SIG-M5 treated with dmso at 0.1 percent for 504 hours (cell line): ENCODE measurements at regions not wholly inside any gene's neighbourhood (a gene's known extent, or its start where the extent isn't known, plus 50 kb on each side); places are given as distances from the start of the nearest gene placed in this dataset.

ENCODE experiments used
- DNase-seq: peaks from one replicate; lab custom pipeline; 2025; ENCODE audit not compliant: unreplicated experiment; lab: John Stamatoyannopoulos, UW

- no peak for DNase-seq
Measured at GRCh38 chr4:12881945-12882584, 602.1 kb downstream of the RAB28 start.

GRCh38 chr4:12880844-12881243 is 603.3 kb downstream of the RAB28 start:
- no peak for DNase-seq

- no peak for DNase-seq
Measured at GRCh38 chr4:12879496-12879895, 604.6 kb downstream of the RAB28 start.

- DNase-seq, result no peak
Measured at GRCh38 chr4:12875640-12876243, 608.4 kb downstream of the RAB28 start.

GRCh38 chr4:12873351-12873750 is 610.8 kb downstream of the RAB28 start:
- no peak for DNase-seq

GRCh38 chr4:12861422-12861821 is 622.7 kb downstream of the RAB28 start:
- DNase-seq, result no peak

GRCh38 chr4:12852338-12853307 is 631.5 kb downstream of the RAB28 start:
- peak; percentile 42 for DNase-seq

GRCh38 chr4:12846368-12846767 is 637.8 kb downstream of the RAB28 start:
- no peak for DNase-seq

- no peak for DNase-seq
Measured at GRCh38 chr4:12844141-12844540, 640.0 kb downstream of the RAB28 start.

- DNase-seq, result no peak
Measured at GRCh38 chr4:12827966-12828365, 656.2 kb downstream of the RAB28 start.

GRCh38 chr4:12791536-12791935 is 692.6 kb downstream of the RAB28 start:
- DNase-seq, result no peak

- DNase-seq, result no peak
Measured at GRCh38 chr4:12787261-12787660, 696.9 kb downstream of the RAB28 start.

GRCh38 chr4:12778706-12779105 is 705.4 kb downstream of the RAB28 start:
- DNase-seq, result no peak

- DNase-seq, result no peak
Measured at GRCh38 chr4:12778191-12778590, 705.9 kb downstream of the RAB28 start.

GRCh38 chr4:12770351-12770750 is 713.8 kb downstream of the RAB28 start:
- DNase-seq, result no peak

- no peak for DNase-seq
Measured at GRCh38 chr4:12761694-12762093, 722.4 kb downstream of the RAB28 start.

- no peak for DNase-seq
Measured at GRCh38 chr4:12747154-12747553, 737.0 kb downstream of the RAB28 start.

GRCh38 chr4:12746221-12746620 is 737.9 kb downstream of the RAB28 start:
- no peak for DNase-seq

GRCh38 chr4:12734586-12734985 is 749.6 kb downstream of the RAB28 start:
- no peak for DNase-seq

GRCh38 chr4:12729384-12729783 is 754.8 kb downstream of the RAB28 start:
- DNase-seq, result peak; percentile 24

GRCh38 chr4:12724510-12724909 is 759.6 kb downstream of the RAB28 start:
- DNase-seq, result peak; percentile 4
